ENCODE measurements at regions not wholly inside any gene's neighbourhood (a gene's known extent, or its start where the extent isn't known, plus 50 kb on each side); places are given as distances from the start of the nearest gene placed in this dataset.

DNA sequence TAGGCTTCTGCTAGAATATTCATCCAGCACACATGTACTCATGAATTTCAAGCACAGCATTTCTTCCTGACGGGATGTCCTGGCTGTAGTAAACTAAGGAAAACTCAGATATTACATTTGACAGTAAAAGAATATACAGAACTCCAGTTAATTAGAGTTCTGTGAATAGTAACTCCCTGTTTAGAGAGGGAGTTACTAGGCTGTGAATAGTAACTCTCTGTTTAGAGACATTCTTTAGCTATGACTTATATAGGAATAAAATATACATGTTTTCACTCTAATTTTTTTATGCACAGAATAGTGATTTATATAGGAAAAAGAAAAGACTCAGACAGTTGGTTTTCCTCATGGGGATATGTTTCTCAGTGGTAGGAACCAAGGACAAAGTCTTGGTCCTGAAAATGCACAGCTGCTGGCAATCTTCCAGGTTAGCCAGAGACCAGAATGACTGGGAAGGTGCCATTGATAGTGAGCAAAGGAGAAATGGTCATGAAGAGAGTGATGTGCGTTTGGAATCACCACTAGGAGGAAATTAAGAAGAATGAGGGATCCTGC is 480.7 kb upstream of the THBS1 start:
- TF ChIP-seq GATA2 (IDR thresholded peaks at IDR 0.05; ENCODE audit: low read depth, low read length): no peak
- no peak for TF ChIP-seq GATA3 (IDR thresholded peaks at IDR 0.05; ENCODE audit: low read depth, low read length)

All from SH-SY5Y (cell line).